Activated CD8-positive, alpha-beta memory T cell treated with anti-CD3 and anti-CD28 coated beads for 1 hour (primary cell): ENCODE measurements at regions not wholly inside any gene's neighbourhood (a gene's known extent, or its start where the extent isn't known, plus 50 kb on each side); places are given as distances from the start of the nearest gene placed in this dataset.
"Not testable (repeated sequence)": the region's sequence is repeated elsewhere in the genome, so short reads cannot be mapped to it uniquely, and the experiment has no call there.

Source experiments
- DNase-seq, 2 donors: peaks; one replicate each; pipeline ENCODE4 v3.0.0-alpha.2; 2020; ENCODE audit warnings: low read depth in 1 of 2; ENCODE audit errors: extremely low read depth in 1 of 2

DNA sequence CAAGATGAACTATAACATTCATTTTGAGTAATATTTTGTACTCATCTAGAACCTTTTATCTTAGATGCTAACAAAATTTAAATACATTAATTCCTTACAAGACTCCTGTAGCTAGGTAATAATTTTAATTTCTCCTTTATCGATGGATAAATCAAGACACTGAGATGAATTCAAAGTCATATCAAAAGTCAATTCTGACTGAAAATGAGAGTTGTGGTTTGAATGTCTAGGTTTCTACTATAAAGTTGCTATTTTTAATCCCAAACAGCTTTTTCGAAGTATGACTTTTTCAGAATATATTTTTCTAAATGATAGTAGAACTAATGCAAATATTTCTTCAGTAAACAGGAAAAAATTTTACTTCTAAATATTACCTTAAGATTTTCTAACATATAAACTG lies 491.7 kb upstream of the FAM174A start:
- DNase-seq, result no peak

DNA sequence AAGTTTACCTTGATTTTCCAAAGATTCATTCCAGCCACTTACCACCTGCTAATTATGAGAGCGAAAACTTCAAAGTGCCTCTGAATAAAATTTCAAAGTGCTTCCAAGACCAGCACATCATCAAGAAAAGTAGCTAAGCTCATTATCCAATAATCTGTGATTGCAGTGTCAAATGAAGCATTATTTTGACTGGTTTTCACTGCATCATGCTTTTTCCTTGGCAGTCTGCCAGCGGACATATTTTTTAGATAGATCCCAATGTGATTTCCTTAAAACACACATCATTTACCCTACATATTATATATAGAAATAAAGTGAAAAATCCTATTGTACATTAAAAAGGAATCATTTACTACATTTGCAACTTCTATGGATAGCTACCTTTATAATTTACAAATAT lies 508.6 kb upstream of the FAM174A start:
- DNase-seq, result no peak

DNA sequence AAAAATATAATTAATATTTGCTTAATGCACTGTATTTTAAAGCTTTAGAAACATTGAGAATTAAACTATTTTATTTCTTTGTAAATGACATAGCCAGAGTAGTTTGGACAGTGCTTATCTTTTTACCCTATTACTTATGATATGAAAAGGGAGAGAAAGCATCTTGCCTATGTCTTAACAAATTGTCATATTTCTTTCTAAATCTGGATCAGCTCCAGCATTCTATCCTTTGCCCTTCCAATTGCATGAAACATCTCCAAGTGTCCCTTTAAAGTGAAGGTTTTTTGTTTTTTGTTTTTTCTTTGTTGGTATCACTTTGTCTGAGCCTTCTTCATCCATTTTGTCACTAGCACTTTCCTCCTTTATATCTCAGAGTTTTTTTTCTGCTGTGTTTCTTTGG lies 511.6 kb upstream of the FAM174A start:
- DNase-seq, result no peak

DNA sequence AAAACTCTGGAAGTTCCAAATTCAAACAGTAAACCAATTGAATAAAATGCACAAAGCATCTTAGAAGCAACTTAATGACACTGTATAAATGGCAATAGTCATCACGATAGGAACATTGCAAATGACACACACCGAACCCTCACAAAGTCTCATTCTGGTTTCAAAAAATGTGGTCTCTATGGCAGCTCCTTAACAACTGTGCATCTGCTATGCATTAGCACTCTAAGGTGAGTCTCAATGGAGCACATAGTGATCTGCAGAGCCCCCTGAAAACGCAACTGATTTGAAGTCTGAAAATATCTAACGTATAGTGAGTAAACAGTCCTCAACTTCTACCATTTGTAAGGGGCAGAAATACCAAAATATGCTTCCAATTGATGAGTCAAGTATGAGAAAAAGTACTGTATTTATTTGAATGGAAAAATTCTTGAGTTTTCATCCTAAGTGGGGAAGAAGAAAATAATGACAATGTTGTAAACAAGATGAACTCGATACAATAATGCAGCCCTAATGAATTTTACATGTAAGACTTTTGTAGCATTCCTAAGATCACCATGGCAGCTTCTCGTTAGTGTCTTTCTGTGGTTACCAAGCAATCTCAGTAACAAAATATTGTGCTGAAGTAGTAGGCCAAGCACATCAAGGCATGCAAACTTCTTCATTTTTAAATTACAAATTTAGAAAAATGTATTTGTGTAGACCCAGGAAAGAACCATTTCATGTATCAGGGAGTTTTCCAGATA lies 517.5 kb upstream of the FAM174A start:
- DNase-seq, result no peak

DNA sequence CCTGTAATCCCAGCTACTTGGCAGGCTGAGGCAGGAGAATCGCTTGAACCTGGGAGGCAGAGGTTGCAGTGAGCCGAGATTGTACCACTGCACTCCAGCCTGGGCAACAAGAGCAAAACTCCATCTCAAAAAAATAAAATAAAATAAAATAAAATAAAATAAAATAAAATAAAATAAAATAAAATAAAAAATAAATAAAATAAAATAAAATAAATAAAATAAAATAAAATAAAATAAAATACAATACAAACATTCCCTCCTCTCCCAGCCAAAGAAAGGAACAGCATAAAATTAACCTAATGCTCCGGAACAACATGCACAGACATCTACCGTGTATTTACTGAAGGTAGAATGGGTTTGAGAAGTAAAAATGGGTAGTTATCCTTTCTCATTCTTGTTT lies 521.9 kb upstream of the FAM174A start:
- DNase-seq, result not testable (repeated sequence)

DNA sequence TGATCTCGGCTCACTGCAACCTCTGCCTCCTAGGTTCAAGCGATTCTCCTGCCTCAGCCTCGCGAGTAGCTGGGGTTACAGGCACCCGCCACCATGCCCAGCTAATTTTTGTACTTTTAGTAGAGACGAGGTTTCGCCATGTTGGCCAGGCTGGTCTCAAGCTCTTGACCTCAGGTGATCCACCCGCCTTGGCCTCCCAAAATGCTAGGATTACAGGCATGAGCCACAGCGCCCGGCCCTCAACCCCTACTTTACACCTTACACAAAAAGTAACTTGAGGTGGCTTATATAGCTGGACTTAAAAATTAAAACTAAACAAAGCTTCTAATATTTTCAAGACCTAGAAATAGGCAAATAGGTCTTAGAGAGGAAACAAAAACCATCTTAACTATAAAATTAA lies 524.0 kb upstream of the FAM174A start:
- DNase-seq, result not testable (repeated sequence)

DNA sequence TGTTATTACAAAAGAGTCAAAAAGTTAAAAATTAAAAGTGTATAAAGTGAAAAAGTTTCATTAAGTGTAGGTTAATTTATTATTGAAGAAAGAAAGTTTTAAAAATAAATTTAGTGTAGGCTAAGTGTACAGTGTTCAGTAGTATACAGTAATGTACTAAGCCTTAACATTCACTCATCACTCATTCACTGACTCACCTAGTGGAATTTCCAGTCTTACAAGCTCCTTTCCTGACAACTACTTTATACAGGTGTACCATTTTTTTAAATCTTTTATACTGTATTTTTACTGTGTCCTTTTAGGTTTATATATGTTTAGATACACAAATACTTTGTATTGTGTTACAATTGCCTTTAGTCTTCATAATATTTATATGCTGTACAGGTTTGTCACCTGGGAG lies 530.2 kb upstream of the FAM174A start:
- DNase-seq, result no peak

DNA sequence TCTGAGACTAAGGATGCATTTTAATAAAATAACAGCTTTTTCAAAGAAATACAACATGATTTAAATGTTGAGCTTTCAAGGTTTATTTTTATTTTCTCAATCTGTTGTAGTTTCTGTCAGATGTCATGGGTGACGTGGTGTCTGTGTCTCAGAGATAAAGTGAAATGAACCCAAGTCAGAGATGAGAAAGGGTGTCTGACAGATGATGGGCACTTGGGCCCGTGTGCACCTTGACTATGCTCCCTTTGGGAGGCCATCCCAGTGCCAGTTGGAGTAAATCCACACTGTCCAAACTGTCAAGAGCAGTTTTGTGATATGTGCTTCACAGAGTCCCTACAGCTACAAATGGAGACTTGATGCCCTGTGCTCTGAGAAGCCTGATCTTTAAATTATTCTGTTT lies 536.9 kb upstream of the FAM174A start:
- DNase-seq, result no peak

DNA sequence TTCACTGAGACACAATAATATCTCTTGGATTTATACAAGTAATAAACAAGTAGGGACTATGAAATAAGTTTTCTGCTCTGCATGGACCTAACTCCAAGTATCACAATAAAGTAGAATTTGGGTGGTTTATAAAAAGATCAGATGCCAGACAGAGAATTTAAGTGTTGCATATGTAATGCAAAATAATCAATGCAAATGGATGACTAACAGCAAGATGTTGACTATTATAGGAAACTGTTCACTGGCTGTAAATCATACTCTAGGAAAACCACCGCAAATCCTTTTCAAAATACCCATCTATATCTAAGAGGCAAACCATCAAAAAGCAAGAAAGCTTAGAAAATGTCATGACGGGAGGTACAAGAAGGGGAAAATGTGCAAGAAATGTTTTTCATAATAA lies 539.8 kb upstream of the FAM174A start:
- no peak for DNase-seq

DNA sequence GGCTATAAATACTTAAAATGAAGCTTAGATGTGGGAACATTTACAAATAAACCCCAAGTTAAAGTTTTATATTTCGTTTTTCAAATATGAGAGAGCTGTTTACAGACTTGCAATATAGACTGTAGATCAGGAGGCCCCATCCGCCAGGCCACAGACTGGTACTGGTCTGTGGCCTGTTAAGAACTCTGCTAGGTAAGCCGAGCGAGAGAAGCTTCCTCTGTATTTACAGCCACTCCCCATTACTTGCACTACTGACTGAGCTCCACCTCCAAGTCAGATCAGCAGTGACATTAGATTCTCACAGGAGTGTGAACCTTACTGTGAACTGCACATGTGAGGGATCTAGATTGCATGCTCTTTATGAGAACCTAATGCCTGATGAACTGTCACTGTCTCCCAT lies 561.4 kb upstream of the FAM174A start:
- no peak for DNase-seq

DNA sequence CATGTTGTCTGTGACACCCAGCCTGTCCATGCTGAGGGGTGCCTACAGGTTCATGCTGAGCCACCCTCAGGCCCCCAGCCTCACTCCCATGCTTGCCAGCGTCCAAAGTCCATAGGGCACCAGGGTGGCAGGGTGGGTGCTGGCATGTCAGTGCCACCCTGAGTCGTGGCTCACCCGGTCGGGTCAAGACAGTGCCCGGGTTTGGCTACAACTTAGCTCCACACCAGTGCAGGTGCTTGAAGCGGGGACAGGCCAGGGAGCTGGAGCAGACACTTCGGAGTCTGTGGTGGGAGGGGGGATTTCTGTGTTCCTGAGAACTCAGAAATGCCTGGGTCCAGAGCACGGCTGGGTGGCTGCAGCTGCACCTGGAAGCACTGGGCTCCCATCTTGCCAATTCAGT lies 579.2 kb upstream of the FAM174A start:
- DNase-seq, result no peak

DNA sequence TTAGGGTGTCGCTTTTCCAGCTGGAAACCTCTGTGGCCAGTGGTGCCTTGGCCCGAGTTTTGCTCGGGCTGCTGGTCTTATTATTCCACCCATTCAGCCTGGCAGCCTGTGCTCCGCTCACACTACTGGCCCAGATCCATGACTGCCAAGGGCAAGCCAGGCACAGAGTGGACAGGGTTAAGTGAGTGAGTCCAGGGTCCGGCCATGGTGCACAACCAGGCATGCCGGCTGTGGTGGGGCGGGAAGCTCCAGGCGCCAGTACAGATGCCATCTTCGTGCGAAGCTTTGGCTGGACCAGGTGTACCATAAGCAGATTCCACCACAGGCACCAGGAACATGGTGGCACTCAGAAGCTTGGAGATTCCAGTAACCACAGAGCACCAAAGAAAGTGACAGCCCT lies 580.2 kb upstream of the FAM174A start:
- DNase-seq, result no peak

DNA sequence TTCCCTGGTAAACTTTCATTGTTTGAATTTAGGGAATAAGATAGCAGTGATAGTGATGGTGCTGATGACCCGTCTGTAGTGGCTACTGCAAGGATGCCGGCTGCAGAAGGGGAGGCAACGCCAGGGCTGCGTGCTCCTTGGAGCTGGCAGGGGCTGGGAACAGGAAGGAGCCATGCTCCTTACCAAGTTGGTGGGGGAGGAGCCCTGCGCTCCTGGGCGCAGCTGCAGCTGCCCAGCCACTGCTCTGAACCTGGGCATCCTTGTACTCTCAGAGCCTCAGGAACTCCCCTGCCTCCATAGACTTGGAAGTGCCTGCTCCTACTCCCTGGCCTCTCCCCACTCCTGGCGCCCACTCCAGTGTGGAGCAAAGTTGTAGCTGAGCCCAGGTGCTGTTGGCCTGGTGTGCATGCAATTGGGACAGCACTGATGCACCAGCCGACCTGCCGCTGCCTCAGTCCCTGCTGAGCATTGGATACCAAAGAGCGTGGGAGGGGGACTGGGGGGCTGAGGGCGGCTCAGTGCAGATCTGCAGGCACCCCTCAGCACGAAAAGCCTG lies 585.1 kb upstream of the FAM174A start:
- no peak for DNase-seq

DNA sequence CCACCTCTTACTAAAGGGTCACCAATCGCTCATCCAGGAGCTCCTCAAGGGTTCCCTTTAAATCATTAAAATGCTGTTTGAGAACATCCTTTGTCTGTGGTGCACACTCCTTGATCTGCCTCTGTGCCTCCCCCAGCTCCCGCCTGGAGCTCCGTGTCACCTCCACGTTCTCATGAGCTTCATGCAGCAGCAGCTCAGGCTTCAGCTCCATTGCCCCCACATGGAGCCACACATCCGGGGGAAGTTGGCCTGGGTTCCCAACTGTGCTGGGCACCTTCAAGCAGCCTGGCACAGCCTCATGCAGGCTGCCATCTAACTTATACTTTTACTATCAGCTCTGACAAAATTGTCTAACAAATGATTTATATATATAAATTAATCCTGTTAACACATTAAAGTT lies 585.8 kb upstream of the FAM174A start:
- no peak for DNase-seq

DNA sequence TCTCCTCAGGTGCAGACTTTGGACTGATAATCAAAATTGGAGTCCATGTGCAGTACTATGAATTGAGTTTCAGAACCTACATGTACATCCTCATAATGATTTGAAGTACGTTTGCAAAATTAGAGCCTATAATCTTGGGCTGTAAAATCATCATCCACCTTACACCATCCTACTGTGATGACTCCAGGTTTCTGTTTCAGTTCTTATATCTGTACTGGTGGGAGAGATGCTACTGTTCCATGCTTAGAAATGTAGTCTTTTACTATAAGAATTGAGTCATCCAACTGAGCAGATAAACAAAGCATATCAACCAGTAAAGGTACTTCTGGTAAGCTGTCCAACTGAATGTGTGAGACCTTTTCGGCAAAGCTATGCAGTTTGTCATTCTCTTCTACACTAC lies 586.3 kb upstream of the FAM174A start:
- no peak for DNase-seq

DNA sequence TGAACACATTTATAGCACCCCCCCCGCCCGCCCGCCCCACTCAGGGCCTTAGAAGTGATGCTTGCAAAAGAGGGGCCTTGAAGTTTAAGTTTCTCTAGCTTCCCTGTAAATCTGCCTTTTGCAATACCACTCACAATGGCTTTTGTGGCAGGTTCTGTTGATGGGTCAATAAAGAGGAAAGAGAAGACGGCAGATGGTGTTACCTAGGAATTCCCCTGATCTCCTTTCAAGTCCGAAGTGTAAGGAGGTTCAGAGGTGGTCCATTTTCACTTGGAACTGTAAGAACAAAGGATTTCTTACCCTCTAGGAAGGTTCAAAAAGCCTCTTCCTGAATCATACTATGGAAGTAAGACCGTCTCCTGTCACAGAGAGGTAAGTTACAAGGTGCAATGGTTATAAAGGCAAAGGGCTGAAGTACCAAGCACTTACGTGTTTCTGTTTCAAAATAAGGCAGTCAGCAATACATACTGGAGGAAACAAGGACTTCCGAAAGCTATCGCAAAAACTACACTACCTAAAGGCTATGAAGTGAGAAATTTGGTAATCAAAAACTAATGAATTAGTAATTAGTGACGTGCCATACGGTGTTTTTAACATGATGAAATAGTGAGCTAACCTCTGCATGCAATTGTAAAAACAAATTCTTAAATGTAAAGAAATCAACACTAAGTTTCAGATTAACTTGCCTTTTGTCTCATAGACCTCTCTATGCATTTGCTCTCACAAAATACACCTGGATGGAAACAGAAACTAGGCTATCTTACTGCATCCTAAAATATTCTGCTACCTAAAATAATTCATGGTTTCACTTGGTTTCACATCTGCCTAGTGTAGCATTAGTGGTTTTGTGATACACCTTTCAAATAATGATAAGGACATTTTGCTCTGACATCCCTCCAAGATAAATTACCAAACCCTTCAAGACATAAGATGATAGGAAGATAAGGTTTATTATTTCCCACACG lies 589.4 kb upstream of the FAM174A start:
- no peak for DNase-seq

DNA sequence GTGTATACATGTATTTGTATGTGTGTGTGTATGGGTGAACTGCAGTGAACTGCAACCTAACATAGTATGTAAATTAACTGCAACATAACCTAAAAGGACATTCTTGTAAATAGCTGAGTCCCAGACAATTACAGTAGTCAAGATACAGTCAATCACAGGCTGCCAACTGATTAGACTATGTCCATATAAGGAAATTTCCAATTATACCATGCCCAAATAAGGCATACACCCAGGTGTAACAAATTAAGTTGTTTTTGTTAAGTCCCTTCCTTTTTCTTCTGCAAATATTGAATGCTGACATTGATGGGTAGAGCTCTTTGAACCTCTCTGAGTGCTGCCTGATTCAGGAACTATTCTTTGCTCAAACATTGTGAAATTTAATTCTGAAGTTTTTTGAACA lies 594.6 kb upstream of the FAM174A start:
- DNase-seq, result no peak

DNA sequence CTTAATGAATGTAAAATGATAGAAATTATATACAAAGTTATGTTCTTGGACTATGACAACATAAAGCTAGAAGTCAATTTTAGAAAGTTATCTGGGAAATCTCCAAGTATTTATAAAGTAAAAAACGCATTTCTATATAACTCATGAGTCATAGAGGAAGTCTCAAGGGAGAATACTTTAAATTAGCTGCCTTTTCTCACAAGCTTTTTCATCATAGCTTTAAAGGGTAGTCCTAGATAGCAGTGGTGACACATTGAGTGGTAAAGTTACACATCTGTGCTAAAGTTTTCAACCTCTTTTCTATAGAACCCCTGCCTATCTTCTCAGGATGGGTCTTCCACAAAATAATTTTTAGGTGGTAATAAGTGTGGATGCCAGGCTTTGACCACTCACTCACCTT lies 598.3 kb upstream of the FAM174A start:
- no peak for DNase-seq

DNA sequence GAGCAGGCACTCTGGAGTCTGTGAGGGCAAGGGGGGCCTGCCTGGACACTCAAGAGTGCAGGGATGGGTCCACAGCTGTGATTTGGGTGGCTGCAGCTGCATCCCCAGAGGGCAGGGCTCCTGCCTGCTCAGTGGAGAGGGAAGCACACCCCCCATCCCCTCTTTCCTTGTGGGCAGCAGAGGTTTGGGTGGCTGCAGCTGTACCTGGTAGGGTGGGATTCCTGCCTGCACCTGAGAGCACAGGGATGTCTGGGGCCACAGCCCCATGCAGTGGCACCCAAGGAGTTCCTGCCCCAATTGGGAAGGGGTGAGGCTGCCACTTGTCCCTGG lies 605.4 kb upstream of the FAM174A start:
- DNase-seq, result no peak

DNA sequence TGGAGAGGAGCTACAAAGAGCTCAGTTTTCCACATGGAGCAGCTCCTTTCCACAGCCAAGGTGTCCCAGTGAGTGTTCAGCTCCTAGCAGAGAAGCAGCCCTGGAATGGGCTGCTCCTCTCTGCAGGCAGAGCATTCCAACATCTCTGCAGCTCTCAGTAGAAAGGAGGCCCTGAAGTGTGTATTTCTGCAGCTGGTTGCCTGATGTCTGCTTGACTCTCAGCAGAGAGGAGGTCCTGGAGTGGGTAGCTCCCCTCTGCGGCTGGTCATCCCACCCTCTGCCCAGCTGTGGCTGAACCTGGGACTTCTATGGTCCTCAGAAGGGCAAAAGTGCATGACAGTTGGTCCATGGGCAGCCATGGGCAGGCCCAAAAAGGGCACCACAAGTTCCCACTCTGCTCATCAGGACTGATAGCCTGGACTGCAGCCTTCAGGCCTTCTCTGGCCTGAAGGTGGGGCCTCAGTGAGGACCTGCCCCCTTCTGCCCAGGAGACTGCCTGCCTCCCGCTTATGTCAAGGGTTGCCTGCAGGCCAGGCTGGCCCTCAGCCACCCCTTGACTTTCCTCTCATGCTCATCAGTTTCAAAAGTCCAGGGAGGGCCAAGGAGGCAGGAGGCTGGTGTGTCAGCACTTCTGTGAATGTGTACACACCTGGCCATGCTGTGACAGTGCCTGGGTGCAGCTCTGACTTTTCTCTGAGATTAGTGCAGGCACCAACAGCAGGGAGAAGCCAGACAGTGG lies 605.9 kb upstream of the FAM174A start:
- no peak for DNase-seq

DNA sequence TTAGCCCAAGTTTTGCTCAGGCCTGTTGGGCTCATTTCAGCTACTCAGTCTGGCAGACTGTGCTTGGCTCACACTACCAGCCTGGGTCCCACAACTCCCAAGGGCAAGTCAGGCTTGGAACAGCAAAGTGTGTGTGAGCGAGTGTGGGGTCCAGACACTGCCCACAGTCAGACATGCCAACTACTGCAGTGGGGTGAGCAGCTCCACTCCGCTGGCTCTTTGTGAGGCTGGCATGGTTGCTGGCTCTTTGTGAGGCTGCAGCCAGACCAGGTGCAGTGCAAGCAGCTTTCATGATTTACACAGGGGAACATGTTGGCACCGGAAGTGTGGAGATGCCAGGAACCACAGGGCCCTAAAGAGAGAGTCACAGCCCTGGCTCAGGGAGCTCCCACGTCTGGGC lies 606.7 kb upstream of the FAM174A start:
- DNase-seq, result no peak
